HG02588 (cell line): ENCODE measurements at regions not wholly inside any gene's neighbourhood (a gene's known extent, or its start where the extent isn't known, plus 50 kb on each side); places are given as distances from the start of the nearest gene placed in this dataset.
"Not testable (repeated sequence)": the region's sequence is repeated elsewhere in the genome, so short reads cannot be mapped to it uniquely, and the experiment has no call there.

Experiments used
- ATAC-seq: cut with Tn5 transposase; IDR thresholded peaks from one replicate; pipeline ENCODE4 v1.9.1; 2021; ENCODE audit warnings: mild to moderate bottlenecking, moderate library complexity; ENCODE audit not compliant: unreplicated experiment

DNA sequence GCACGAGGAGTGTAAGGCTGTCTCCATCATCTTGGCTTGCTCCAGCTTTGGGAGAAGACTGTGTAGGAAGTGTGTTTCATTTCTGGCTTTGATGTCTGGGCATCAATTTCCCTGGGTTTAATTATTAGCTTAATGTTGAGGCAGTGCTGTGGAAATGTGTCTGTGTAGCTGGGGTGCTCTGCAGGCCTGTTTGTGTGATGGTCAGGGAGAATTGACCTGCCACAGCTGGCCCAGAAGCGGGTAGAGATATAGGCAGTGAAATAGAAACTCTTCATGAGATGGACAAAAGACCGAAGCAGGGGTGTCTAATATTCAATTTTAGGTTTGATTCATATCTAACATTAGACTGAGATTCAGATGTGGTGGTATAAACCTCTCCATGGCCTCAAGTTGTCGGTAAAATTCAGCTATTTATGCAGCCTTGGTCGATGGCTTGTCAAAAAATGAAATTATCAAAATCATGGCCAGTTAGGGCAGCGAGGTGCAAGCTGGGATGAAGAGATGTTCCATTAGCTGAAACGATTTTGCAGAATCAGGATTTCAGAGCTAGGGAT lies 95.3 kb upstream of the SNX9 start:
- ATAC-seq: no peak

DNA sequence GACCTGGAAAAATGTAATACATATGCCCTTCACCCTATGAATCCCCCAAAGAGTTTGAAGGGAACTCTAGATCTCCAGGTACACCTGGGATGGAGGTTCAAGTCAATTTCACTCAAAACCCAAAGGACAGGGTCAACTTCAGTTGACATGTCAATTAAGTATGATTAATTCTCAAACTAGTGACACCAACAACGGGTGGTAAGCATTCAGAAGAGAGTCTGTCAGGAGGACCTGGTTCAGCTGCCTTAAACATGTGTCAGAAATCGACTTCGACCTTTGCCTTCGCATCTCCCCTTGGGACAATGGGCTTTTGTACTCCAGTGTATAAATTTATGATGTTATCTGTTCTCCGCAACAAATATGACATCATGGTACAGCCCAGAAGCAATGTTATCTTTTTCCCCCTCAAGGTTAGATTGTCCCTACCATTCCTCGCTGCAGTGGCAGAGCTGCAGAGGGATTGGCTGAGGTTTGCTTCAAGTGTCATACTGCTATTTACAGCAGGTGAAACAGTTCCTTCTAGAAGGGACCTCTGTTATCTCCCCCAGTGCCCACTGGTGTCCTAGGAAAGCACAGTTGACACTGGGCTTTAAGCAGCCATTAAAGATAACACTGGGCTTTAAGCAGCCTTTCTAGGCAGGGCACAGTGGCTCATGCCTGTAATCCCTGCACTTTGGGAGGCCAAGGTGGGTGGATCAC lies 94.7 kb upstream of the SNX9 start:
- no peak for ATAC-seq

DNA sequence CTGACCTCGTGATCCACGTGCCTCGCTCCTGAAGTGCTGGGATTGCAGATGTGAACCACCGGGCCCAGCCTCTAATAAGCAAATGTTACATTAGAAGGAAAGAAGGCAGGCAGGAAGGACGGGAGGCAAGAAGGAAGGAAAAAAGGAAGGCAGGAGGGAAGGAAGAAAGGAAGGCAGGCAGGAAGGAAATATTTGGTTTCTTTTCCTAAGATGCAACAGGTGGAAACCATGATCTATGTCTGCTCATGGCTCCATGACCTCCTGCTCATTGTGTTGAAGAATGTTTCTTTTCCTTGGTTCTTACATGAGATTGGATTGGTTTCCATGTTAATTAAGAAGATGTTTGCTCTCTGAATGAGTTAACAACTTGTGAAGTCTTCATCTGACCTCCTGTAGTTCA lies 91.8 kb upstream of the SNX9 start:
- no peak for ATAC-seq

DNA sequence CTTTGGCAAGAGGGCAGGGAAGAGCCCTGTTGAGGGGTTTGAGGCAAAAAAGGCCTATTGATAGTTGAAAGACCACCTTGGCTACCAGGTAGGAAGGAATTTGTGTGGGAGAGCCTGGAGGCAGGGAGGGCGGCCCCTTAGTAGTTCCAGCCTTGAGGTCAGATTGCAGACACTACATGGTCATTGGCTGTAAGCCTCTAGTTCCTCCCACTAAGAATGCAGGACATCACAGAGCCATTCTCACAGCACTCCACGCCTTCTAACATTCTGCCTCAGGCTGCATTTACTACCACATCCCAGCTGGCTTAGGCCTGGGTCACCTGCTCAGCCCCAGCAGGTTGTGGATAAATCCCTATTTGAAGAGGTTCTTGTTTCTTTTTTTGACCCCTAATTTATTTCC lies 91.0 kb upstream of the SNX9 start:
- ATAC-seq: no peak

DNA sequence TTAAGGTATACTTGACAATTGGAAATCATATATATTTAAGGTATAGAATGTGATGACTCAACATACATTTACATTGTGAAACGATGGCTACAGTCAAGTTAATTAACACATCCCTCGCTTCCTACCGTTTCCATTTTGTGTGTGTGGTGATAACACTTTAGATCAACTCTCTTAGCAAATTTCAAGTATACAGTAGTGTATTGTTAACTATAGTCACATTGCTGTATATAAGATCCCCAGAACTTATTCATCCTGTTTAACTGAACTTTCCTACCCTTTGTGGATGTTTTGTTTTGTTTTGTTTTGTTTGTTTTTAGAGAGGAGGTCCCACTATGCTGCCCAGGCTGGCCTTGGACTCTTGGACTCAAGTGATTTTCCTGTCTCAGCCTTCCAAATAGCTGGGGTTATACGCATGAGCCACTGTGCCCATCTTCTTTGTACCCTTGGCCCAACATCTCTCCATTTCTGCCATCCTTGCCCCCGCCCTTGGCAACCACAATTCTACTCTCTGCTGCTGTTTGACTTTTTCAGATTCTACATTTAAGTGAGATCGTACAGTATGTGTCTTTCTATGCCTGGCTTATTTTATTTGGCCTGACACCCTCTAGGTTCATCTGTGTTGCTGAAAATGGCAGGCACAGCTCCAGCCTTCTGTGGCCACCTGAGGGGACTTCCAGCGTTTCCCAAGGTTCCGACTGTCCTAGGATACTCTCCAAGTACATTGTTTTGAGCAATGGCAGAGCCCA lies 90.5 kb upstream of the SNX9 start:
- no peak for ATAC-seq

DNA sequence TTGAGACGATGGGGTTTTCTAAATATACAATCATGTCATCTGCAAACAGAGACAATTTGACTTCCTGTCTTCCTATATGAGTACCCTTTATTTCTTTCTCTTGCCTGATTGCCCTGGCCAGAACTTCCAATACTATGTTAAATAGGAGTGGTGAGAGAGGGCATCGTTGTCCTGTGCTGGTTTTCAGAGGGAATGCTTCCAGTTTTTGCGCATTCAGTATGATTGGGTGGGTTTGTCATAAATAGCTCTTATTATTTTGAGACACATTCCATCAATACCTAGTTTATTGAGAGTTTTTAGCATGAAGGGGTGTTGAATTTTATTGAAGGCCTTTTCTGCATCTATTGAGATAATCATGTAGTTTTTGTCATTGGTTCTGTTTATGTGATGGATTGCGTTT lies 86.5 kb upstream of the SNX9 start:
- not testable (repeated sequence) for ATAC-seq

DNA sequence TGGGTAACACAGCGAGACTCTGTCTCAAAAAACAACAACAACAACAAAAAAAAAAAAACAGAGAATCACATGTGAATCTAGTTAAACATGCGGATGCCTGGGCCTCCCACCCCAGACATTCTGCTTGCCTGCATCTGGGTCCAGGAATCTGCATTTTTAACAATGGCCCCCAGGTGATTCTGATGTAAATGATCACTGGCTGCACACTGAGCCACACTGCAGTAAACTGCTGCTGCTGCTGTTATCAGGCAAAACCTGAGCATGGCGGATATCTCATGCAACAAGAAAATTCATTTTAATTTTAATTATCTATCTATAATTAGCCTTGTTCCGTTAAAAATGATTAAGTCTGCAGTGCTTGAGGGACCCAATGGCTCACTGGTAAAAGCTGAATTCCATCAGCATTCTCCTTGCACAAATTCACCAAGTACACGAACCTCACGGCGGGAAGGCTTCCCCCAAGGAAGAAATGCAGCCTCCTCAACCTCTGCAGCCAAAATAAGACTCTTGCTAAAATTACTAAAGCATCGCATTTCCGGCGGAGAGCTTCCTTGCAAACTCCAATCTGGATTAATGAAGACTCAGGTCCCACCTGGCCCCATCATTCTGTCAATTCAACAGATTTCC lies 81.6 kb upstream of the SNX9 start:
- no peak for ATAC-seq

DNA sequence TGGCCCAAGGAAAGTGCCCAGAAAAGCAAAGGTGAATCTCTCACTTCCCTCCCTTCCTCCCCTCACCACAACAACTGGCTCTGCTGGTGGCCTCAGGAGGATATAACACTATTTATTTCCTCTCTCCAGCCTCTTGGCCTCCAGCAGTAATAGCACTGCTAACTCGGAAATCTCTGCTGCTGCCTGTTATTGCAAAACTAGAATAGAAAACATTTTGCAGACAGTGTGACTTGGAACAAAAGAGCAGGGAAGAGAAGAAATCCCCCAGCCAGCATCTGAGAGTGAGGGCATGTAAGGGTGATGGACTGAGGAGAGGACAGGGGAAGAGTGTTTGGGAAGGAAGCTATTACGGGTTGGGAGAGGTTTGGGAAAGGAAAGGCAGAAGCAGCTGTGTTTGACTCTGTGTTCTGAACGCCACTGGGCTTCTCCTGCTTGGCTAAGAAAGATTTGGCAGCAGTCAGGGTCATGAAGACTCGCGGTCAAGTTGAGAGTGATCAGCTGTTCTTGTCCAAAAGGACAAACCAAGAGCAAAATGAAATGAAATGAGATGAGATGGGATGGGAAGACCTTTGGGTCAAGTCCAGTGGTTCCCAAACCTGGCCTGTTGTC lies 81.0 kb upstream of the SNX9 start:
- ATAC-seq: no peak

DNA sequence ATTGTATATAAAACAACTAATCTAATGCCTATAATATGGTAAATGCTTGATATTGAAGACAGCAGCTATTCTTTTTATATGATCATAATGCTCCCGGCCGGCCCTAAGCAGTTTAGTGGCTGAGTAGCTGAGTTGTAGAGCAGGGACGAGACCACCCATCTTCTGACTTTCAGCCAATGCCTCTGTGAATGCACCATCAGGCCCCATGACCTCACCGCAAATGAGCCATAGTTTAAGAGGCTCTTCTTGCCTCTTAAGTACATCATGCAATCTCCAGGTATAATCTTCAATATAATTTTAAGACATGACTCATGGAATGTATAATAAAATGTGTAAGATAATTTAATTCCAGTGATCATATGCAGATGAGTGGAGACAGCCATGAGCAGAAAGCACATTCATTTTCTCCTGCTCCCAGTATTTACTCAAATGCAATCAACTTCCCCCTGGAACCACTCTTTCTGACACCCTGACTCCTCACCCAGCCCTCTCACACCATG lies 78.9 kb upstream of the SNX9 start:
- ATAC-seq: no peak

DNA sequence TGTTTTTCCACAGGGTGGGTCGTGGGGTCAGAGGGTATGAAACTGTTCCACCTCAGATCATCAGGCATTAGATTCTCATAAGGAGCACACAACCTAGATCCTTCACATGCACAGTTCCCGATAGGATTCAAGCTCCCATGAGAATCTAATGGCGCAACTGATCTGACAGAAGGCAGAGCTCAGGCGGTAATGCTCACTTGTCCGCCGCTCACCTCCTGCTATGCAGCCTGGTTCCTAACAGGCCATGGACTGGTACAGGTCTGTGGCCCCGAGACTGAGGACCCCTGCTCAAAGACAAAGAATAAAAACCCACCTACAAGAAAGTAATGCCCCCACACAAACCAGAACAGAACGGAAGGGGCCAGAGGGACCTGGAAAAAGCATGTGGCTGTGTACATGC lies 76.1 kb upstream of the SNX9 start:
- ATAC-seq: no peak

DNA sequence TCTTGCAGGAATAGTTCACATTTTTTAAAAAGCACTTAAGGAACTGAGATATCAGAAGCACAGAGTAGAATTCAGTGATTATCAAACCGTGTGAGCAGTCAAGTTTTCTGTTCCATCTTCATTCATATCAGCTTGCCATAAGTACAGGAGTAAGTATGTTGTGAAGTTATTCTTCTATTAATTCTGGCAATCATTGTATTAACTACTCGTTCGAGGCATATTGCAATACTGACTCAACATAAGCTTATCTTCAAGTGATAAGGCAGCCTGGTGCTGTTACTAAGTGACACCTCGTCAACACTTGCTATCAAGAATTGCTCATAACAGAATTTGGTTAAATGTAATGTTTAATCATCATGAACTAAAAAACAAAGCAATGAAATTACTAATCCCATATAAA lies 75.7 kb upstream of the SNX9 start:
- no peak for ATAC-seq

DNA sequence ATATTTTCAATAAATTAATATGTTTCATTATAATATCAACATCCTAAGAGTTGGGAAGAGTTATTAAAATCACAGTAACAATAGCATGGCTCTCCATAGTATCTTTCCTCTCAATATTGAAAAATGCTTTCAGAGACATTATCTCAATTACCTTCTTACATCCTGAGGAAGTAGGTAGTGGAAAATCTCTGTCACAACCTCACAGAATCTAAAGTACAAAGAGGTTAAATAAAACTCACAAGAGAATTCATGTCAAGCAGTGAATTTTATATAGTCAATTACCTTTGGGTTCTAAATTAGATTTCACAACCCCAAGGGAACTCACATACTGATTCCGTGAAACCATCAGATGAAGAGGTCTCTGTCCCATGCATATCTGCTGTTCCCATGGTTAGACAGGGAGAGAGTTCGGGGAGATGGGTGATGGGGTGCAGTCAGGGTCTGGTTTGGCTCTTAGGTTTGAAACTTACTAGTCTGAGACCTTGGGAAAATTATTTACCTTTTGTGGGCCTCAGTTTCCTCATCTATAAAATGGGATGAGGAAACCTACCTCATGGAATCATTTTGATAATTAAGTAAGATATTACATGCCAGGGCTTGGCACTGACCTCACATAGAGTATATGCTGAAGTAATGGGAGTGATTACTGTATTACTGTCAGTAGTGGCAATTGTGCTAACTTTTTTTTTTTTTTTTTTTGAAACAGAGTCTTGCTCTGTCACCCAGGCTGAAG lies 74.0 kb upstream of the SNX9 start:
- ATAC-seq: no peak

DNA sequence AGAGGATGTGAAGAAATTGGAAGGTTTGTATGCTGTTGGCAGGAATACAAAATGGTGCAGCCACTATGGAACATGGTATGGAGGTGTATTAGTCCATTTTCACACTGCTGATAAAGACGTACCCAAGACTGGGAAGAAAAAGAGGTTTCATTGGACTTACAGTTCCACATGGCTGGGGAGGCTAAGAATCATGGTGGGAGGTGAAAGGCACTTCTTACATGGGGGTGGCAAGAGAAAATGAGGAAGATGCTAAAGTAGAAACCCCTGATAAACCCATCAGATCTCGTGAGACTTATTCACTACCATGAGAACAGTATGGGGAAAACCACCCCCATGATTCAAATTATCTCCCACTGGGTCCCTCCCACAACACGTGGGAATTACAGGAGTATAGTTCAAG lies 72.1 kb upstream of the SNX9 start:
- not testable (repeated sequence) for ATAC-seq

DNA sequence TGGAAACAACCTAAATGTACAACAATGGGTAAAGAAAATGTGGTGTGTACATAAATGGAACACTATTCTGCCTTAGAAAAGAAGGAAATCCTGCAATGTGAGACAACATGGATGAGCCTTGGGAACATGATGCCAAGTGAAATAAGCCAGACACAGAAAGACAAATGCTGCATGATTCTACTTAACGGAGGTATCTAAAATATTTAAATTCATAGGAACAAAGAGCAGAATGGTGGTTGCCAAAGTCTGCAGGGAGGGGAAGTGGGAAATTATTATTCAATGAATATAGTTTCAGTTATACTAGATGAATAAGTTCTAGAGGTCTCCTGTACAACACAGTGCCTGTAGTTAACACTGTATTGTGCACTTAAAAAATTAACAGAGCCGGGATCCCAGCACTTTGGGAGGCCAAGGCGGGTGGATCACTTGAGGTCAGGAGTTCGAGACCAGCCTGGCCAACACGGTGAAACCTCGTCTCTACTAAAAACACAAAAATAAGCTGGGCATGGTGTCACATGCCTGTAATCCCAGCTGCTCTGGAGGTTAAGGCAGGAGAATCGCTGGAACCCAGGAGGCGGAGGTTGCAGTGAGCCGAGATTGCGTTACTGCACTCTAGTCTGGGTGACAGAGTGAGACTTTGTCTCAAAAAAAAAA lies 71.4 kb upstream of the SNX9 start:
- no peak for ATAC-seq

DNA sequence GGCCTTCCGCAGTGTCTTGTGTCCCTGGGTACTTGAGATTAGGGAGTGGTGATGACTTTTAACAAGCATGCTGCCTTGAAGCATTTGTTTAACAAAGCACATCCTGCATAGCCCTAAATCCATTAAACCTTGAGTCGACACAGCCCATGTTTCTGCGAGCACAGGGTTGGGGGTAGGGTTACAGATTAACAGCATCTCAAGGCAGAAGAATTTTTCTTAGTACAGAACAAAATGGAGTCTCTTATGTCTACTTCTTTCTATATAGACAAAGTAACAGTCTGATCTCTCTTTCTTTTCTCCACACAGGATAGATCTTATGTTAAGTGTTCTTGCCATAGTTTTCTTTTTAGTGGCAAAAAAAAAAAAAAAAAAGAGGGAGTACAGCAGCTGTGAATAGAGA lies 70.2 kb upstream of the SNX9 start:
- ATAC-seq: not testable (repeated sequence)

DNA sequence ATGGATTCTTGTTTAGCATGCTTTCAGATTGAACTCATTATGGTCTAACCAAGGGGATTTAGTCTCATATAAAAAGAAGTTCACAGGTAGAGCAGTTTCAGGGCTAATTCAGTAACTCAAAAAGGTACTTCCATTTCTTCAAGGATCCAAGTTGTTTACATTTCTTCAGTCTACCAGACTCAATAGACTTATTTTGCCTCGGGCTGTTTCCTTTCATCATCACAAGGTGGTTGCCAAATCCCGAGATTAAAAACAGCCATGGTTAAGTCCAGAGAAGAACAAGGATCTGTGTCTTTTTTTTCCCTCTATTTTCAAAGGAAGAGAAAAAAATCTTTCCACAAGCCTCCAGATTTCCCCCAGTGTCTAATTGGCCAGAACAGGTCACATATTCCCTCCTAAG lies 69.8 kb upstream of the SNX9 start:
- no peak for ATAC-seq

DNA sequence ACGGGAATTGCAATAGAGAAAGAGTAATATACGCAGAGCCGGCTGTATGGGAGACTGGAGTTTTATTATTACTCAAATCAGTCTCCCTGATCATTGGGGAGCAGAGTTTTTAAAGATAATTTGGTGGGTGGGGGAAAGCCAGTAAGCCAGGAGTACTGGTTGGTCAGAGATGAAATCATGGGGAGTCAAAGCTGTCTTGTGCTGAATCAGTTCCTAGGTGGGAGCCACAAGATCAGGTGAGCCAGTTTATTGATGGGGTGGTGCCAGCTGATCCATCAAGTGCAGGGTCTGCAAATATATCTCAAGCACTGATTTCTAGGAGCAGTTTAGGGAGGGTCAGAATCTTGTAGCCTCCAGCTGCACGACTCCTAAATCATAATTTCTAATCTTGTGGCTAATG lies 69.2 kb upstream of the SNX9 start:
- ATAC-seq: not testable (repeated sequence)

DNA sequence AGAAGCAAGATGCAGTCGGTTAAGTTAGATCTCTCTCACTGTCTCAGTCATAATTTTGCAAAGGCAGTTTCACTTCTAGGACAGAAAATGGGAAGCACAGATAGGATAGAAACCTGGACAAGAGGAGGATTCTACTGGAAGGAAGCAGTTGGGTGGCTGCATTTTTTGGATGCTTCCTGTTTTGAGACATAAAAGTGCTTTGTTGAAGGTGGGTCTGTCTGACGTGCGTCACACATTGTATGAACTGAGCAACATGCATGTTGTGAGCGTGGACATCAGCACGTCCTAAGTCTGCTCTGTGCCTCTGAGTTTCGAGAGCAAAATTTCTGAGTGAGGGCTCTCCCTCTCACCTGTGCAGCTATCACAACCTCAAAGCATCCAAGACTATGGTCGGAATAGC lies 68.7 kb upstream of the SNX9 start:
- ATAC-seq: no peak

DNA sequence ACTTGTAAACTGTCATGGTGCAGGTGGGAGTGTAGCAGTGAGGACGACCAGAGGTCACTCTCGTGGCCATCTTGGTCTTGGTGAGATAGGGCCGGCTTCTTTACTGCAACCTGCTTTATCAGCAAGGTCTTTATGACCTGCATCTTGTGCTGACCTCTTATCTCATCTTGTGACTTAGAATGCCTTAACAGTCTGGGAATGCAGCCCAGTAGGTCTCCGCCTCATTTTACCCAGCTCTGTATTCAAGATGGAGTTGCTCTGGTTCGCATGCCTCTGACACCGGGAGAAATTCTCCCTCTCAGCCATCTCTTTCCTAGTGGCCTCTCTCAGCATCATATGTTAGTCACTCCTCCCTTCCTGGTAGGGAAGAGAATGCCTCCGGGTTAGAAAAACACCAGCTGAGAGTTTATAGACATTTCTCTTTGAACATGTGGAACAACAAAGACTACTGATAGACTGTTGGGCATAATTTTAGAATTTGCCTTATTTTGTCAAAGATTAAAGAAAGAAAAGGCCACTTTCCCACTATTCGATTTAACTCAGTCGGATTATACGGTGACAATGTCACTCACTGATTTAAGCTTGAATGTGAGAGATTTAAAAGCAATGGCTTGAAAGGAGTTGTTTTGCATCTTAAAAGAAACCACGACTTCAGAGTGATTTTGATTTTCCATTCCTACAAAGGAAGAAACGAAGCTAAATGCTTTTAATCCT lies 67.9 kb upstream of the SNX9 start:
- no peak for ATAC-seq
